ENCODE measurements at regions not wholly inside any gene's neighbourhood (a gene's known extent, or its start where the extent isn't known, plus 50 kb on each side); places are given as distances from the start of the nearest gene placed in this dataset.

DNA sequence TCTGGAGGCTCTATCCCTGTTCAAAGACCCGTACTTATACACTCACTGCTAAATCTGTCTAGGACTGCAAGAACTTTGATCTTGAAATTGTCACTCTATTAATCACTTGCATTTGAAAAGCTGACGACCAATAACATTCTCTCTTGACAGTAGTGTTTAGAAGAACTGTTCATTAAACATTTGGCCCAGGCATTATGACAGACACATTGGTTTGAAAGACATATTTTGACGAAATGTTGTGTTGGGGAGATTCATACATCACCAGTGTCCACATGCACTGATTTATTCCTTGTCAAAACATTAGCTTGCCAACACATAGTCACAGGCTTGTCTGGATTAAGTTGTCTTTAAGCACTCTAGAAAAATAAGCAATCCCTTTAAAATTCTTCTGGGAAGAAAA lies 951.3 kb downstream of the ADGRL2 start:
- no peaks in the 10 kb centered on the region for H3K4me1 Mint-ChIP-seq
- H3K9me3 Mint-ChIP-seq (ENCODE audit: low read depth), result peaks cover 11% of the 10 kb centered on the region
- ATAC-seq (no peak), DNase-seq (no peak)
- no peak overlapping the region for H3K4me3 Mint-ChIP-seq
- H3K36me3 Mint-ChIP-seq, result no peaks in the 10 kb centered on the region
- no peaks in the 10 kb centered on the region for H3K27me3 Mint-ChIP-seq
- no peak overlapping the region for H3K27ac Mint-ChIP-seq
- CTCF ChIA-PET, result no interaction called here

DNA sequence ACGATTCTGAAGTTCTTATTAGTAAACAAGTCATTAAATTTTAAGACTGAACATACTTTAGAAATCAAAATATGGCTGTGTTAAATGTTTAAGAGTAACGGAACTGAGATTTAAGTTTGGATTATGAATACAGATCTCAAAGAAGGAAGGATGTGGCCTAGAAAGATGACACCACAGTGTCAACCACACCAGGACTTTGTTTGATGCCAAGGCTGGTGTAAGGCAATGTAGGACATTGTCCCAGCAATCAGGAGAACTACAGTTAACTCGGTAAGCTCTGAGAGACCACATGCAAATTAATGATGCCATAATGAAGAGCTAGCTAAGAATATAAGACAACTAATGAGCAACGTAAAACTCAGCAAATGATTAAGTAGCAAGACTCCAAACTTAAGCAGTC lies 932.9 kb downstream of the ADGRL2 start:
- Mint-ChIP-seq H3K4me1 (no peaks in the 10 kb centered on the region), H3K4me3 (no peak overlapping the region), H3K27ac (no peak overlapping the region), H3K9me3 (ENCODE audit: low read depth) (peaks cover 12% of the 10 kb centered on the region), H3K36me3 (no peaks in the 10 kb centered on the region), H3K27me3 (no peaks in the 10 kb centered on the region)
- ATAC-seq, result no peak
- CTCF ChIA-PET, result no interaction called here
- DNase-seq, result no peak

DNA sequence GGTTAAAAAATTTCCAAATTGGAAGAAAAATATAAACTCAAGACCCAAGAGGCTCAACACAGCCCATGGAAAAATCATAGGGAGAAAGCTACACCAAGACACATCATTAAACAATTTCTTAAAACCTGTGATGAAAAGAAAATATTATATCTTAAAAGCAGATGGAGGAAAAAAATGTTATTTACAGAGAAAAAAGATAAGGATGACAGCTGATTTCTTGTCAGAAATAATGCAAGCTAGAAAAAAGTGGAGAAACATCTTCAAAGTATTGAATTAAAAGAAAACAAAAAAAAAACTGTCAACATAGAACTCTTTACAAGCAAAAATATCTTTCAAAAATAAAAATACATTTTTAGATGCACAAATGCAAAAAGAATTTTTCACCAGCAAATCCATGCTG lies 930.5 kb downstream of the ADGRL2 start:
- no peaks in the 10 kb centered on the region for H3K36me3 Mint-ChIP-seq
- H3K4me3 Mint-ChIP-seq, result no peak overlapping the region
- H3K27ac Mint-ChIP-seq, result no peak overlapping the region
- ATAC-seq (no peak), DNase-seq (no peak)
- H3K9me3 Mint-ChIP-seq (ENCODE audit: low read depth), result peaks cover 13% of the 10 kb centered on the region
- no peaks in the 10 kb centered on the region for H3K27me3 Mint-ChIP-seq
- no peaks in the 10 kb centered on the region for H3K4me1 Mint-ChIP-seq
- CTCF ChIA-PET, result no interaction called here

DNA sequence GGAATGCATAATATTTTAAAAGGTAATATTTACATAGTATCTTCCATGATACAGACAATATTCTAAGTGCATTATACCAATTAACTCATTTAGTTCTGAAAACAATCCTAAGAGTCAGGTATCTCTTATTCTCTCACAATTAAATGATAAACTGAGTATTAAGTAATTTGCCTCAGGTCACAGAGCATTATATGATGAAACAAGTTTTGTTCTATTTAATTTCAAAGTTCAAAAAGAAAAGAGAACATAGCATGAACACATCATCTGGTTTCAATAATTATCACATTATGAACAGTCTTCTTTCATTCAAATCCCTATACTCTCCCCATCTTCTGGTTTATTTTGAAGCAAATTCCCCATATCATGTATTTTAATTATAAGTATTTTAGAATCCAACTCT lies 927.5 kb downstream of the ADGRL2 start:
- CTCF ChIA-PET, result no interaction called here

GRCh38 chr1:82724246-82724645 lies 923.5 kb downstream of the ADGRL2 start:
- Mint-ChIP-seq H3K4me3 (no peak overlapping the region), H3K9me3 (ENCODE audit: low read depth) (peaks cover 6% of the 10 kb centered on the region)

More for the DNA sequence above, 927.5 kb downstream of the ADGRL2 start:
- Mint-ChIP-seq H3K9me3 (ENCODE audit: low read depth) (peaks cover 8% of the 10 kb centered on the region), H3K36me3 (no peaks in the 10 kb centered on the region), H3K4me3 (no peak overlapping the region), H3K4me1 (no peaks in the 10 kb centered on the region), H3K27me3 (no peaks in the 10 kb centered on the region), H3K27ac (no peak overlapping the region)
- ATAC-seq (no peak), DNase-seq (no peak)

GRCh38 chr1:82722608-82723007 lies 921.9 kb downstream of the ADGRL2 start:
- no peak for ATAC-seq
- H3K36me3 Mint-ChIP-seq, result no peaks in the 10 kb centered on the region
- no peak overlapping the region for H3K27ac Mint-ChIP-seq
- CTCF ChIA-PET, result no interaction called here
- no peaks in the 10 kb centered on the region for H3K4me1 Mint-ChIP-seq
- DNase-seq, result no peak
- H3K27me3 Mint-ChIP-seq, result no peaks in the 10 kb centered on the region
- no peak overlapping the region for H3K4me3 Mint-ChIP-seq
- peaks cover 6% of the 10 kb centered on the region for H3K9me3 Mint-ChIP-seq (ENCODE audit: low read depth)

More at GRCh38 chr1:82724246-82724645, 923.5 kb downstream of the ADGRL2 start:
- H3K4me1 Mint-ChIP-seq, result no peaks in the 10 kb centered on the region
- CTCF ChIA-PET, result no interaction called here
- no peak overlapping the region for H3K27ac Mint-ChIP-seq
- ATAC-seq (no peak), DNase-seq (no peak)
- H3K27me3 Mint-ChIP-seq, result no peaks in the 10 kb centered on the region
- H3K36me3 Mint-ChIP-seq, result no peaks in the 10 kb centered on the region

- no peak for ATAC-seq
- H3K27me3 Mint-ChIP-seq, result no peaks in the 10 kb centered on the region
- H3K4me1 Mint-ChIP-seq, result no peaks in the 10 kb centered on the region
- CTCF ChIA-PET, result no interaction called here
- no peak overlapping the region for H3K4me3 Mint-ChIP-seq
- no peaks in the 10 kb centered on the region for H3K36me3 Mint-ChIP-seq
- H3K9me3 Mint-ChIP-seq (ENCODE audit: low read depth), result peaks cover 4% of the 10 kb centered on the region
- no peak for DNase-seq
- no peak overlapping the region for H3K27ac Mint-ChIP-seq
Measured at GRCh38 chr1:82721702-82722101, 921.0 kb downstream of the ADGRL2 start.

DNA sequence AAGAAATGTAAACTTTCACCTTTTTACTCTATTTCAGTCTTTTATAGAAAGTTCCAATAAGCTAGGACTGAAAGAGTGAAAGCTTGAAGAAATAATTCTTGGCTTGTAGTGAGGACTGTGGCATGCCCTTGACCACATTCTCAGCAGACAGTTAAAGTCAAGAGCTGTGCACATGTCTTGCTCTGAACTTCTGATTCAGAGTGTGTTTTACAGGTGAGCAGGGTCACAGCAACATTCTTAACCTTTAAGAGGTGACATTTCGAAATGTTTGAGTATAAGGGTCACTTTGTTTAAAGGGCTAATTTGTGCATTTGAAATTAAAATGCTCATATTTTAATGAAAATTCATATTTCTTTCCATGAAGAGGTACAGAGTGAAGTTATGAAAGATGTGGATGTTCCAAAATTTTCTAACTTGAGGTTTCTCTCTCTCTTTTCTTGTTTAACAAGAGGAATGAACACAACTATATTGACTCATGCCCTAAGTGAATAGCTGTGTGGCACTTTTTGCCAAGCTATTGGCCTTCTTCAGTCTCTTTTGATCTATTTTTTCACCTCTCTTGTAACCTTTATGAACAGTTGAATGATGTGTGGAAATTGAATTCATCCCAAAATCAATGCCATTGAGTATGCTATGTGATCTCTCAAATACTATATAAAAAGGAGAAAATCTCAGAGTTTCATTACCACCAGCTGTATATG lies 918.1 kb downstream of the ADGRL2 start:
- Mint-ChIP-seq H3K36me3 (no peaks in the 10 kb centered on the region), H3K4me3 (no peak overlapping the region), H3K4me1 (no peaks in the 10 kb centered on the region), H3K27me3 (no peaks in the 10 kb centered on the region), H3K27ac (no peak overlapping the region), H3K9me3 (ENCODE audit: low read depth) (peaks cover 6% of the 10 kb centered on the region)
- no peak for DNase-seq
- CTCF ChIA-PET, result no interaction called here
- ATAC-seq, result no peak

DNA sequence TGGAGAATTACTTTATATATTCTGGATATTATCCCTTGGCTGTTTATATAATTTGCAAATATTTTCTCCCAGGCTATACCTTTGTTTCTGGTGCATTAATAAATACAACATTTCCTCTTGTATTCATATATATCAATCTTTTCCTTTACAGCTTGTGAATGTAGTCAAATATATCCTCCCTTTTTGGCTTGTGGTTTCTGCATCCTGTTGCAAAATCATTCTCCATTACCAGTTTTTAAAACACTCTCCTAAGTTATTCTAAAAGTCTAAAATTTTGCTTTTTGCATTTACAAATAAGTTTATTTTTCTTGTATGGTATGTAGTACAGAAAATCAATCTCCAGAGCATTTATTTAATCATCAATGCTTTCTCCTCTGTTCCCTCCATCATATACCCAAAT lies 909.4 kb downstream of the ADGRL2 start:
- Mint-ChIP-seq H3K27ac (no peak overlapping the region), H3K36me3 (no peaks in the 10 kb centered on the region), H3K4me3 (no peak overlapping the region), H3K27me3 (no peaks in the 10 kb centered on the region), H3K9me3 (ENCODE audit: low read depth) (peaks cover 4% of the 10 kb centered on the region), H3K4me1 (no peaks in the 10 kb centered on the region)
- no peak for DNase-seq
- ATAC-seq, result no peak
- CTCF ChIA-PET, result no interaction called here

DNA sequence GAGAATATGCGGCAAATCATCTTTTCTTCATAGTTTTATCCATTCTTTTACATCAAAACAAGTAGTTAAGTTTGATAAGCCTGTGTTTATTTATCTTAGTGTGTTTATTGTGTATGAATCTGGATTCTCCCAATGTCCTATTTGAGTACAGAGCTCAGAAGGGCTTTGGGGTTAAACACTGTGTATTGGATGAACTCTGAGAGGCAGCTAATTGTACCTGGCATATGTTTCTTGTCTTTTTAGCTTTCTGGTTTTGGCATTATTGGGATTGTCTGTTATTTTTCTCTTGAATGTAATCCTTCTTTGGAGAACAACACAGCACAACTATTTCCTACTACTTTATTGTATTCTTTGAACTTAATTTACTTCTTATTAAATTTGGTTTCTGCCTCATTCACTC lies 906.9 kb downstream of the ADGRL2 start:
- Mint-ChIP-seq H3K27me3 (no peaks in the 10 kb centered on the region), H3K27ac (no peak overlapping the region), H3K4me3 (no peak overlapping the region), H3K9me3 (ENCODE audit: low read depth) (peaks cover 4% of the 10 kb centered on the region), H3K36me3 (no peaks in the 10 kb centered on the region), H3K4me1 (no peaks in the 10 kb centered on the region)
- ATAC-seq, result no peak
- CTCF ChIA-PET, result no interaction called here
- DNase-seq, result no peak

- DNase-seq, result no peak
- no peak for ATAC-seq
- H3K9me3 Mint-ChIP-seq (ENCODE audit: low read depth), result peaks cover 4% of the 10 kb centered on the region
- H3K4me3 Mint-ChIP-seq, result no peak overlapping the region
- H3K4me1 Mint-ChIP-seq, result no peaks in the 10 kb centered on the region
- CTCF ChIA-PET, result no interaction called here
- no peak overlapping the region for H3K27ac Mint-ChIP-seq
- no peaks in the 10 kb centered on the region for H3K27me3 Mint-ChIP-seq
- no peaks in the 10 kb centered on the region for H3K36me3 Mint-ChIP-seq
Measured at GRCh38 chr1:82706741-82707140, 906.0 kb downstream of the ADGRL2 start.

- H3K27me3 Mint-ChIP-seq, result no peaks in the 10 kb centered on the region
- DNase-seq (no peak), ATAC-seq (no peak)
- CTCF ChIA-PET, result no interaction called here
- H3K4me3 Mint-ChIP-seq, result no peak overlapping the region
- H3K27ac Mint-ChIP-seq, result no peak overlapping the region
- no peaks in the 10 kb centered on the region for H3K4me1 Mint-ChIP-seq
- H3K9me3 Mint-ChIP-seq (ENCODE audit: low read depth), result peaks cover 4% of the 10 kb centered on the region
- no peaks in the 10 kb centered on the region for H3K36me3 Mint-ChIP-seq
Measured at GRCh38 chr1:82704966-82705365, 904.2 kb downstream of the ADGRL2 start.

DNA sequence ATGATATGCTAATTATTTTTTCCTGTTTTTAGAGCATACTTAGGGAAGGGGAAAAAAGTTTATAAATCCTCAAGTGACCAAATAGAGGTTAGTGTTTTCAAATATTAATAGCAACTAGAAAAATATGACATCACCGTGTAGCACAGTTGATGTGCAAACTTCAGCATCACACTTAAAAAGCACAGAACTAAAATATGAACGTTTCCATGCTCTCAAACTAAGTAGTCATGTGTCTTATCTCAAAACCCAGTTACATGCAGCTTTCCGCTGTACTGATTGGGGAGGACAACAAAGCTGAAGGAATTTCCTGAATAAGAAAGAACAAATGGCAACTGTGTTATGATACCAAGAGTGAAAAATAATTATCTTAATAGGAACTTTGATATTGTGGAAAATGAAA lies 903.7 kb downstream of the ADGRL2 start:
- DNase-seq, result no peak
- peaks cover 4% of the 10 kb centered on the region for H3K9me3 Mint-ChIP-seq (ENCODE audit: low read depth)
- H3K27me3 Mint-ChIP-seq, result no peaks in the 10 kb centered on the region
- CTCF ChIA-PET, result no interaction called here
- H3K4me3 Mint-ChIP-seq, result no peak overlapping the region
- H3K36me3 Mint-ChIP-seq, result no peaks in the 10 kb centered on the region
- H3K27ac Mint-ChIP-seq, result no peak overlapping the region
- ATAC-seq, result no peak
- H3K4me1 Mint-ChIP-seq, result no peaks in the 10 kb centered on the region

DNA sequence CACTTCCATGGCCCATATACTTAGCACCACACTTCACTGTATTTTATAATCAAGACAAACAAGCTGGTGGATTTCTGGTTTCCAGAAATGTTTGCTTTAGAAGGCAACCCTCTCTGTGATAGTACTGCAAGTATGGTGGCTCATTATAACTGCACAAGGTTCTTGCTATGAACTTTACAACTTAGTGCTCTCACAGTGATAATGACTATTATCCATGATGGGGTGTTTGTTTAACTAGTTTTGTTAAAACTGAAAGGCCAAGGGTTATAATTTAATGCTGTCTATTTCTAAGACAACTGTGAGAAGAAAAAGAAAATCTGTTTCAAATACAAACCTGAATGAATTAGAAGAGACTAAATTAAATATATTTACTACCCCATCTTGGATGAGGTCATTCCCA lies 903.2 kb downstream of the ADGRL2 start:
- CTCF ChIA-PET, result no interaction called here
- no peaks in the 10 kb centered on the region for H3K4me1 Mint-ChIP-seq
- ATAC-seq (no peak), DNase-seq (no peak)
- peaks cover 2% of the 10 kb centered on the region for H3K9me3 Mint-ChIP-seq (ENCODE audit: low read depth)
- no peak overlapping the region for H3K27ac Mint-ChIP-seq
- H3K27me3 Mint-ChIP-seq, result no peaks in the 10 kb centered on the region
- no peak overlapping the region for H3K4me3 Mint-ChIP-seq
- H3K36me3 Mint-ChIP-seq, result no peaks in the 10 kb centered on the region

- peaks cover 4% of the 10 kb centered on the region for H3K9me3 Mint-ChIP-seq (ENCODE audit: low read depth)
- DNase-seq (no peak), ATAC-seq (no peak)
- no peaks in the 10 kb centered on the region for H3K27me3 Mint-ChIP-seq
- H3K4me1 Mint-ChIP-seq, result no peaks in the 10 kb centered on the region
- H3K4me3 Mint-ChIP-seq, result no peak overlapping the region
- H3K36me3 Mint-ChIP-seq, result no peaks in the 10 kb centered on the region
- CTCF ChIA-PET, result no interaction called here
- no peak overlapping the region for H3K27ac Mint-ChIP-seq
Measured at GRCh38 chr1:82700476-82700875, 899.7 kb downstream of the ADGRL2 start.

All from activated CD8-positive, alpha-beta memory T cell treated with anti-CD3 and anti-CD28 coated beads, Interleukin-2, amount 10 ng/mL, durations not matched to agents 7 days and 5 days (primary cell).